IMR-90 (cell line): ENCODE measurements at regions not wholly inside any gene's neighbourhood (a gene's known extent, or its start where the extent isn't known, plus 50 kb on each side); places are given as distances from the start of the nearest gene placed in this dataset.

Experiments
- ATAC-seq: fragments of 200-7000 bp; cut with Tn5 transposase; 2 replicates; pipeline ENCODE4 v1.9.1; 2020; ENCODE audit warnings: low read depth, mild to moderate bottlenecking, moderate library complexity
- BruUV-seq: library from RNA; stranded (reverse); fragments of 400-500 nt; replicated peaks from 2 replicates; lab custom pipeline; 2021; lab: Mats Ljungman, UMichigan
- CTCF ChIA-PET: fragments of 300-600 bp; formaldehyde crosslinking; extraction: SDS; loops from one replicate; lab custom pipeline; 2021; ENCODE audit warnings: antibody characterized with exemption; lab: Yijun Ruan, JAX
- POLR2A ChIA-PET: fragments of 300-600 bp; sonication (Branson Sonifier 250); formaldehyde crosslinking; loops from one replicate; lab custom pipeline; 2022; ENCODE audit warnings: antibody characterized with exemption; ENCODE audit not compliant: unreplicated experiment; lab: Charles Lee
- DNase-seq: peaks from one replicate; pipeline ENCODE4 v3.0.0; 2013
- H2AFZ ChIP-seq: replicated peaks from 2 replicates; pipeline ENCODE3; 2013; ENCODE audit warnings: low read length, mild to moderate bottlenecking; ENCODE audit not compliant: poor library complexity
- H2AK5ac ChIP-seq: 2 replicates; pipeline ENCODE4 v1.6.1; 2013; ENCODE audit warnings: low read depth, low read length, inconsistent platforms
- H2AK9ac ChIP-seq: replicated peaks from 2 replicates; pipeline ENCODE3; 2013; ENCODE audit warnings: mild to moderate bottlenecking, low read depth, low read length, moderate library complexity; ENCODE audit not compliant: poor library complexity
- H2BK120ac ChIP-seq: 2 replicates; pipeline ENCODE4 v1.6.1; 2013; ENCODE audit warnings: low read depth, low read length, inconsistent platforms
- H2BK15ac ChIP-seq: 3 replicates; pipeline ENCODE4 v1.6.1; 2013; ENCODE audit warnings: low read depth, low read length, inconsistent platforms
- H2BK20ac ChIP-seq: 2 replicates; pipeline ENCODE4 v1.6.1; 2013; ENCODE audit warnings: low read depth, mild to moderate bottlenecking, inconsistent platforms, low read length, moderate library complexity
- H2BK5ac ChIP-seq: 2 replicates; pipeline ENCODE4 v1.6.1; 2013; ENCODE audit warnings: mild to moderate bottlenecking, low read depth, low read length, inconsistent platforms; ENCODE audit not compliant: poor library complexity, severe bottlenecking
- H3K14ac ChIP-seq: replicated peaks from 2 replicates; pipeline ENCODE4 v1.6.1; 2013; ENCODE audit warnings: low read depth, low read length, inconsistent platforms
- H3K18ac ChIP-seq: 2 replicates; pipeline ENCODE4 v1.6.1; 2013; ENCODE audit warnings: low read depth, low read length, control low read depth
- H3K23ac ChIP-seq: 2 replicates; pipeline ENCODE4 v1.6.1; 2013; ENCODE audit warnings: low read depth, low read length, inconsistent platforms
- H3K27ac ChIP-seq: 2 replicates; pipeline ENCODE4 v1.5.1; 2013; ENCODE audit warnings: mild to moderate bottlenecking, control low read depth, low read length; ENCODE audit not compliant: insufficient read depth
- H3K27me3 ChIP-seq: 2 replicates; pipeline ENCODE4 v1.6.1; 2013; ENCODE audit warnings: low read length; ENCODE audit not compliant: control insufficient read depth, insufficient read depth
- H3K36me3 ChIP-seq: 2 replicates; pipeline ENCODE4 v1.6.1; 2013; ENCODE audit warnings: low read length, mixed read lengths; ENCODE audit not compliant: control insufficient read depth, insufficient read depth
- H3K4ac ChIP-seq: 2 replicates; pipeline ENCODE4 v1.6.1; 2013; ENCODE audit warnings: low read depth, low read length, inconsistent platforms
- H3K4me1 ChIP-seq: 2 replicates; pipeline ENCODE4 v1.6.1; 2013; ENCODE audit warnings: low read length, mixed read lengths; ENCODE audit not compliant: control insufficient read depth, insufficient read depth
- H3K4me2 ChIP-seq: 2 replicates; pipeline ENCODE4 v1.6.1; 2013; ENCODE audit warnings: low read depth, mild to moderate bottlenecking, control low read depth, low read length, moderate library complexity
- H3K4me3 ChIP-seq: 2 replicates; pipeline ENCODE4 v1.5.1; 2013; ENCODE audit warnings: low read depth, mild to moderate bottlenecking, control low read depth, low read length, moderate library complexity; ENCODE audit not compliant: insufficient read depth
- H3K56ac ChIP-seq: 2 replicates; pipeline ENCODE4 v1.6.1; 2013; ENCODE audit warnings: low read length, inconsistent platforms; ENCODE audit not compliant: insufficient read depth; ENCODE audit errors: extremely low read depth
- H3K79me1 ChIP-seq, 2 experiments: 2 replicates each; pipeline ENCODE4 v1.6.1; 2013; ENCODE audit warnings: low read length in 2 of 2, inconsistent platforms in 1 of 2, low read depth in 1 of 2
- H3K9ac ChIP-seq: 2 replicates; pipeline ENCODE4 v1.6.1; 2013; ENCODE audit warnings: low read depth, low read length, control low read depth
- H3K9me1 ChIP-seq: 2 replicates; pipeline ENCODE4 v1.6.1; 2013; ENCODE audit warnings: low read length, inconsistent platforms; ENCODE audit not compliant: insufficient read depth
- H3K9me3 ChIP-seq: 2 replicates; pipeline ENCODE4 v1.6.1; 2013; ENCODE audit warnings: low read length; ENCODE audit not compliant: control insufficient read depth, insufficient read depth
- H4K20me1 ChIP-seq: 2 replicates; pipeline ENCODE4 v1.6.1; 2013; ENCODE audit warnings: low read length, inconsistent platforms; ENCODE audit not compliant: insufficient read depth
- H4K5ac ChIP-seq: 2 replicates; pipeline ENCODE4 v1.6.1; 2013; ENCODE audit warnings: mild to moderate bottlenecking, low read depth, low read length, control low read depth
- H4K8ac ChIP-seq, 2 experiments: 2 replicates each; pipeline ENCODE4 v1.6.1; 2013; ENCODE audit warnings: low read depth in 2 of 2, low read length in 2 of 2, control low read depth in 1 of 2, inconsistent platforms in 1 of 2
- H4K91ac ChIP-seq: 2 replicates; pipeline ENCODE4 v1.6.1; 2013; ENCODE audit warnings: low read depth, low read length, inconsistent platforms; ENCODE audit not compliant: insufficient read depth
- BHLHE40 ChIP-seq: fragments of 150-350 bp; IDR thresholded peaks from 2 replicates; pipeline ENCODE4 v1.6.1; 2016; ENCODE audit warnings: mild to moderate bottlenecking, low read depth, low read length
- CEBPB ChIP-seq: IDR thresholded peaks from 2 replicates; pipeline ENCODE4 v1.6.1; 2012; ENCODE audit warnings: low read depth, low read length, improper control_type of control experiment
- CHD1 ChIP-seq: IDR thresholded peaks from 2 replicates; pipeline ENCODE4 v1.6.1; 2012; ENCODE audit warnings: low read depth, low read length, improper control_type of control experiment
- ELK1 ChIP-seq: fragments of 150-350 bp; IDR thresholded peaks from 2 replicates; pipeline ENCODE4 v1.6.1; 2016; ENCODE audit warnings: low read depth, mild to moderate bottlenecking, low read length, moderate library complexity, borderline replicate concordance
- FOS ChIP-seq: fragments of 150-350 bp; IDR thresholded peaks from 2 replicates; pipeline ENCODE4 v1.6.1; 2016; ENCODE audit warnings: low read depth, low read length
- MAZ ChIP-seq: IDR thresholded peaks from 2 replicates; pipeline ENCODE4 v1.6.1; 2012; ENCODE audit warnings: low read depth, mild to moderate bottlenecking, low read length, improper control_type of control experiment, moderate library complexity, borderline replicate concordance
- POLR2A ChIP-seq: IDR thresholded peaks from 2 replicates; pipeline ENCODE4 v1.6.1; 2012; ENCODE audit warnings: mild to moderate bottlenecking, low read depth, low read length
- RAD21 ChIP-seq: IDR thresholded peaks from 2 replicates; pipeline ENCODE4 v1.6.1; 2012; ENCODE audit warnings: low read length, improper control_type of control experiment
- RCOR1 ChIP-seq: IDR thresholded peaks from 2 replicates; pipeline ENCODE4 v1.6.1; 2012; ENCODE audit warnings: mild to moderate bottlenecking, low read length, improper control_type of control experiment; ENCODE audit not compliant: insufficient replicate concordance
- SMC3 ChIP-seq: fragments of 150-350 bp; IDR thresholded peaks from 2 replicates; pipeline ENCODE4 v1.6.1; 2016; ENCODE audit warnings: low read depth, mild to moderate bottlenecking, antibody characterized with exemption, low read length, moderate library complexity
- USF2 ChIP-seq: fragments of 150-350 bp; IDR thresholded peaks from 2 replicates; pipeline ENCODE4 v1.6.1; 2017; ENCODE audit warnings: mild to moderate bottlenecking, antibody characterized with exemption, low read length, low read depth
- WGBS, 2 experiments: methylation state at CpG; one replicate each; pipeline versions ENCODE4 v1.1.5 to v1.1.7; 2013; ENCODE audit warnings: missing lambda C conversion rate in 2 of 2; ENCODE audit not compliant: insufficient read length in 1 of 2; ENCODE audit errors: extremely low coverage in 2 of 2; 5-methylcytosine and 5-hydroxymethylcytosine counted together
- dilution Hi-C: fragments of 300-500 bp; cut with HindIII; formaldehyde crosslinking; loops from one replicate; pipeline ENCODE4 v1.14.3; 2018; ENCODE audit warnings: low sequenced_read_pairs; ENCODE audit not compliant: unreplicated experiment
- in situ Hi-C: fragments of 300-500 bp; cut with MboI; formaldehyde crosslinking; loops from 3 replicates; pipeline ENCODE4 v1.14.3; 2019; ENCODE audit warnings: low sequenced_read_pairs, inconsistent platforms, mixed read lengths
- intact Hi-C: fragments of 100-400 bp; cut with micrococcal nuclease; formaldehyde crosslinking; loops from 2 replicates; pipeline ENCODE4 v1.10.0; 2022
- TF ChIP-seq, protein P1 (sequence below): conservative IDR thresholded peaks from 2 replicates; pipeline ENCODE4 v1.5.1; 2012; ENCODE audit warnings: mild to moderate bottlenecking, low read depth, low read length, improper control_type of control experiment

DNA sequence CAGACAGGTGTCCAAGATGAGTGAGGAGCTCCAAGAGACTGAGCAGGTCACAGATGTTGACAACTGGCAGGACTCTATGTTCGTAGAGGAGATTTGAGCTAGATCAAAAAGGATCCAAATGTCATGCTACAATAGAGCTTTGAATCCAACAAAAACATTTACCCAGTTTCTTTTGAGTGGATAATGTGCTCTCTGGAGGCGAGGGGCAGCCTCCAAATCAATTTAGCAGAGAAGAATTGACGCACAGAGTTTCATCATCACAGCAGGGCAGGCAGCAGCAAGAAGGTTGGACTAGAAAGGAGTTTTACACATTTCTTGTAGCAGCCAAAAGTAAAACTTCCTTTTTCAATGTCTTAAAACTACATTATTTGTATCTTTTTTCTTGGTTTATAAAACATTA is 653.0 kb downstream of the RNF144A start:
- Histone ChIP-seq H4K20me1 (no peaks in the 10 kb centered on the region), H3K9me3 (no peaks in the 10 kb centered on the region; the same call in 1 of the 2 replicates), H3K4ac (no peak overlapping the region), H3K4me3 (no peak overlapping the region), H3K36me3 (no peaks in the 10 kb centered on the region), H3K18ac (no peak overlapping the region), H2BK20ac (no peak overlapping the region), H2AK9ac (no peak overlapping the region), H3K4me2 (no peak overlapping the region), H2BK15ac (no peak overlapping the region), H4K8ac (no peak overlapping the region), H3K27me3 (no peaks in the 10 kb centered on the region), H3K4me1 (no peaks in the 10 kb centered on the region), H4K5ac (no peak overlapping the region), H4K91ac (no peak overlapping the region), H2BK120ac (no peak overlapping the region), H3K14ac (no peak overlapping the region), H3K9ac (no peak overlapping the region), H3K23ac (no peak overlapping the region), H3K9me1 (no peaks in the 10 kb centered on the region), H2AFZ (no peak overlapping the region), H3K79me1 (no peaks in the 10 kb centered on the region), H2BK5ac (no peak overlapping the region), H3K56ac (no peak overlapping the region), H2AK5ac (no peak overlapping the region), H3K27ac (no peak overlapping the region)
- no peak for TF ChIP-seq USF2
- TF ChIP-seq CEBPB: no peak
- TF ChIP-seq BHLHE40: no peak
- TF ChIP-seq ELK1: no peak
- no peak for TF ChIP-seq RCOR1
- TF ChIP-seq FOS: no peak
- TF ChIP-seq, protein P1, sequence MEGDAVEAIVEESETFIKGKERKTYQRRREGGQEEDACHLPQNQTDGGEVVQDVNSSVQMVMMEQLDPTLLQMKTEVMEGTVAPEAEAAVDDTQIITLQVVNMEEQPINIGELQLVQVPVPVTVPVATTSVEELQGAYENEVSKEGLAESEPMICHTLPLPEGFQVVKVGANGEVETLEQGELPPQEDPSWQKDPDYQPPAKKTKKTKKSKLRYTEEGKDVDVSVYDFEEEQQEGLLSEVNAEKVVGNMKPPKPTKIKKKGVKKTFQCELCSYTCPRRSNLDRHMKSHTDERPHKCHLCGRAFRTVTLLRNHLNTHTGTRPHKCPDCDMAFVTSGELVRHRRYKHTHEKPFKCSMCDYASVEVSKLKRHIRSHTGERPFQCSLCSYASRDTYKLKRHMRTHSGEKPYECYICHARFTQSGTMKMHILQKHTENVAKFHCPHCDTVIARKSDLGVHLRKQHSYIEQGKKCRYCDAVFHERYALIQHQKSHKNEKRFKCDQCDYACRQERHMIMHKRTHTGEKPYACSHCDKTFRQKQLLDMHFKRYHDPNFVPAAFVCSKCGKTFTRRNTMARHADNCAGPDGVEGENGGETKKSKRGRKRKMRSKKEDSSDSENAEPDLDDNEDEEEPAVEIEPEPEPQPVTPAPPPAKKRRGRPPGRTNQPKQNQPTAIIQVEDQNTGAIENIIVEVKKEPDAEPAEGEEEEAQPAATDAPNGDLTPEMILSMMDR: no peak
- TF ChIP-seq CHD1: no peak
- no peak for TF ChIP-seq SMC3
- TF ChIP-seq RAD21: no peak
- TF ChIP-seq MAZ: no peak
- no peak for TF ChIP-seq POLR2A
- dilution Hi-C loops (no loop called here), in situ Hi-C loops (no loop called here), intact Hi-C loops (no loop called here)
- no CpG with 5 or more reads among the region's 3 CpGs for WGBS, 2 experiments
- POLR2A ChIA-PET: no interaction called here
- ATAC-seq: no peak
- CTCF ChIA-PET: no interaction called here
- DNase-seq: no peak
- BruUV-seq: no TSS peak
